ENCODE measurements at regions not wholly inside any gene's neighbourhood (a gene's known extent, or its start where the extent isn't known, plus 50 kb on each side); places are given as distances from the start of the nearest gene placed in this dataset.

- no peak for TF ChIP-seq POLR2A (IDR thresholded peaks at IDR 0.05)
- TF ChIP-seq EP300 (IDR thresholded peaks at IDR 0.05): no peak
- no peak for TF ChIP-seq CTCF (IDR thresholded peaks at IDR 0.05)
- no peak for TF ChIP-seq POLR2AphosphoS5 (IDR thresholded peaks at IDR 0.05)
Measured at GRCh38 chrX:128408842-128409241, 356.6 kb upstream of the ACTRT1 start.

Data from sigmoid colon (tissue), 4 donors.